HEK293 (cell line): ENCODE measurements at regions not wholly inside any gene's neighbourhood (a gene's known extent, or its start where the extent isn't known, plus 50 kb on each side); places are given as distances from the start of the nearest gene placed in this dataset.

ENCODE experiments used
- SETDB1 ChIP-seq: IDR thresholded peaks from one replicate; pipeline ENCODE4 v1.6.1; 2017; ENCODE audit warnings: mild to moderate bottlenecking, low read length, moderate library complexity, mixed read lengths; ENCODE audit not compliant: insufficient read length
- ZSCAN23 ChIP-seq: fragments of 450-650 bp; formaldehyde crosslinking; IDR thresholded peaks from 2 replicates; pipeline ENCODE4 v1.5.1; 2016; ENCODE audit warnings: missing biosample characterization, missing genetic modification characterization

DNA sequence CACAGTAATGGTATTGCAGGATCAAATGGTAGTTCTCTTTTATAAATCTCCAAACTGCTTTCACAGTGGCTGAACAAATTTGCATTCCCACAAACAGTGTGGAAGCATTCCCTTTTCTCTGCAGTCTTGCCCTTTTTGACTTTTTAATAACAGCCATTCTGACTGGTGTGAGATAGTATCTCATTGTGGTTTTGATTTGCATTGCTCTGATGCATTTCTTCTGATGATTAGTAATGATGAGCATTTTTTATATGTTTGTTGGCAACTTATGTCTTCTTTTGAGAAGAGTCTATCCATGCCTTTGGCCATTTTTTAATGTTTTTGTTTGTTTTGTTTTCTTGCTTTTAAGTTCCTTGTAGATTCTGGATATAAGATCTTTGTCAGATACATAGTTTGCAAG lies 316.1 kb upstream of the TMCO5A start:
- no peak for TF ChIP-seq SETDB1
- no peak for TF ChIP-seq ZSCAN23 (tag by site-specific recombination)
